ENCODE measurements at regions not wholly inside any gene's neighbourhood (a gene's known extent, or its start where the extent isn't known, plus 50 kb on each side); places are given as distances from the start of the nearest gene placed in this dataset.

DNA sequence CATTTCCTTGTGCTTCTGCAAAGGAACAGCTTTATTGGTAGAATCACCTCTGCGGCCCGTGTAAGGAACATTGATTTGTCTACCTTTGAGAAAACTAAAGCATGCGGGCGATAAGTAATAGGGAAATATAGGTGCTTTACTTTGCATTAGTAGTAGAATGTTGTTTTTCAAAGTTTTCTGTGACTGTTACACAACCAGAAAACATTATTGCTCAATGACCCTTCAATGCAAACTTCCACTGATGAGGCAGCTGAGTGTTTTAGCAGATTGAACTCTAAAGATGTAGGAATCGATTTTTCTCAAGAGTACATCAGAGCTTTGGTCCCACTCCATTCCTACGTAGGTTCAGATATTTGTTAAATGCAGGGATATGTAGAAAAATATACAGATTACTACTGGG lies 427.8 kb downstream of the DNAJB9 start:
- DNase-seq: no peak

DNA sequence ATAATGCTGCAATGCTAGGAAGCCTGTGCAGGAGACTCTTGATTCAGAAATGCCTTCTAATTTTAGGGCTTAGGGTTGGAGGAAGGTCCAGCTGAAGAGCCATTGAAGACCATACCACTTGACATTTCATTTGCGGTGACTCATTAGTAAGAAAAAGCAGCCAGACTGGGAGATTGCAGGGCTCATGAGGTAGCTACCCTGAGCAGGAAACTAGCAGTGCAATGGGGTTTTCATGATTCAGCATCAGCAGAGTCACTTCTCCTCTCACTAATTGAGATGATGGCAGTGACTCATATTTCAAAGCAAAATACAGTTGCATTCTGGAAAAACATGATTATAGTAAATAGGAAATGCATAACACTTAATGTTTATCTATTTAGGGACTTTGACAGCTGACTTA lies 434.1 kb downstream of the DNAJB9 start:
- DNase-seq: no peak

DNA sequence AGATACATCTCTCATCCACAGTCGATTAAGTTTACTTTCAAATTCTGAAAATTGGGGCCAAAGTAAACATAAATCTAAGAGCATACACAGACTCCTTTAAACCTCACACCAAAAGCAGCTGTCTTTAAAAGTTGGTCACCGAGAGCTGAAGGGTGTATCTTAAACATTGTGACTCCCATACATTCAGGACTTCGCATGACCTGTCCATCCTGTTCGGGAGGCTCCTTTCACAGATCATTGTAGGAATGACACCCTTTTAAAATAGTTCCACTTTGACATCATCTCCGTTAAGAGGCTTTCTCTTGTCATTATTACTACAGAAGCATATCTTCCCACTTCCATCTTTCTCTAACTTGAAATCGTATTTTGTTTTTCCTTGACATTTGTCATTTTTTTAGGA lies 440.0 kb downstream of the DNAJB9 start:
- no peak for DNase-seq

DNA sequence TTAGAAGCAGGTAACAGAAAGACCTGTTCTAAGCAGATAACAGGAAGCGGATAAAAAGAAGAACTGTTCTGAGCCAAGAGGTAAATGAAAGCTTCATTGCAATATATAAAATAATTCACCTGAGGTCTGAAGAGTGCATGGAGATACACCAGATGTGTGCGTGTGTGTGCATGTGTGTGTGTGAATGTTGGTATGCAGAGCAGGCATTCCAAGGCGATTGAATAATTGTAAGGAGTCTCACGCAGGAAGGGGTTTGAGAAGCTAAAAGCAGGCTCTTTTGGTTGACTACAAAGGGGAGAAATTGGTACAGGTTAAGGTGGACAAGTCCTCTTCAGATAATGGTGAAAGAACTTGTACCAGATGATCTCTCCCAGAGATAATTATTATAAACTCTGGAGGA lies 450.6 kb downstream of the DNAJB9 start:
- DNase-seq: no peak

DNA sequence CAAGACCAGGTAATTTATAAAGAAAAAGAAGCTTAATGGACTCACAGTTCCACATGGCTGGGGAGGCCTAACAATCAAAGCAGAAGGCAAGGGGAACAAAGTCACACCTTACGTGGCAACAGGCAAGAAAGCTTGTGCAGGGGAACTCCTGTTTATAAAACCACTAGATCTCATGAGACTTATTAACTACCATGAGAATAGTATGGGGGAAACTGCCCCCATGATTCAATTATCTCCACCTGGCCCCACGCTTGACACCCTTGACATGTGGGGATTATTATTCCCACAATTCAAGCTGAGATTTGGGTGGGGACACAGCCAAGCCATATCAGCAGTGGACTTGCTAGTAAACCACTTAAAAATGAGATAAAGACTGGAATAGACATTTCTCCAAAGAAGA lies 451.7 kb downstream of the DNAJB9 start:
- DNase-seq: no peak

DNA sequence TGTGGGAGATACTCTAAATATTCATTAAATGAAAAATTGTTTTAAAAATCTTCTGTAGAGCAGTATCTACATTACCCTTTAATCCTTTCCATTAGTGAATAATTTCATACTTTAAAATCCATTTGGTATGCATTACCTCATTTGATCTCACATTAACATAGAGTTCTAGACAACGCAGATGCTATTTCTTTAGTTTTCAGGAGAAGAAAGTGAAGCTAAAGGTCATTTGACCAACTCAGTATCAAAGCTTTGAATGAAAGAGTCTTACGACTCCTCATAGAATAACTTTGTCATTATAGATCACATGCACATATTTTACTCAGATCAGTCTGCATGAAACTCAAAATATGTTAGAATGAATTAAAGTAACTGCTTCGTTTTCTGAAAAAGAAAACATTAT lies 460.2 kb downstream of the DNAJB9 start:
- DNase-seq: no peak

DNA sequence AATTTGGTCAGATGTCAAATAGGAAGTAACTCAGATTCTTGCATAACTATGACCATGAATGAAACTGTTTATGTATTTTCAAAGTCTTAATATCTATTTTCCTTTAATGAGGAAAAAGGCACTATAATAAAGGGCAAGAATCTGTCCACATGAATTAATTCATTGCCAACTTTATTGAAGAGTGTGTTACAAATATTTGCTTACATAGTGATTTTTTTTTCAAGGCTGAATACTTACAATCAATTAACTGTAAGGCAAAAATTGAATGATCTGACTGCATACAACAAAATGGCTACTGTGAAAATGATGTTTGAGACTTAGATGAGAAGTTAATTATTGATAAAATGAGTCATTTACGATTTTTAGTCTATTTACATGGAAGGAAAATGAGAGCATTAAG lies 475.0 kb downstream of the DNAJB9 start:
- no peak for DNase-seq

DNA sequence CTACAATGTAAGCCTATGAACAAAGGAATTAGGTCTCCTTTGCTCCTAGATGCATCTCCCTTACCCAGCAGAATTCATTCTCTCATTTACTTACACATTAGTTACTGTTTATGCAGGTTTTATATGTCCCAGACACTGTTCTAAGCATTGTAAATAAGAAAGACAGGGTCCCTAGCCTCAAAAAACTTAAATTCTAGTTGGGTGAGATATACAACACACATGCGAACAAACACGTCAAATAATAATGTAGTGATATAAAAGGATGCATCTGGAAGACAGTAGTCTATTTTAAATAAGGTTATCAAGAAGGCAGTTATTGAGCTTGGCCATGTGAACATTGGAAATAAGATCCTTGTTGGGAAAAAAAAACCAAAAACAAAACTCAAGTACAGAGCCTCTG lies 479.7 kb downstream of the DNAJB9 start:
- DNase-seq: no peak

DNA sequence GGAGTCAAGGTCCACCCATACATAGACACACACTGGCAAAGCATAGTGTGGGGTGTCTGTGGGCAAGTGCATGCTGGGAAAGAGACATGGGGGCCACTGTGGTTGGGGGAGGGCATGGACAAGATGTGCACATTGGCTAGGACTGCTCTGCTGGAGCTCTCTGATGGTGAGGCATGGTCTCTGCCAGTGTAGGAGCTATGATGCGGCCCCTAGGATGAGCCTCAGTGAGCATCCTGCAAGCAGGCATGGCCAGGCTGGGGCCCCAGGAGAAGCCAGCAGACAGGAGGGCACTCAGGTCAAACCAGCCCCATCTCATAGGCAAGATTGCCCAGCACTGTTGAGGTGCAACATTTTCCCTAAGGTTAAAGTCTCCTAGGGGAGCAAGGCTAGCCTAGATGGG lies 489.4 kb downstream of the DNAJB9 start:
- DNase-seq: no peak

DNA sequence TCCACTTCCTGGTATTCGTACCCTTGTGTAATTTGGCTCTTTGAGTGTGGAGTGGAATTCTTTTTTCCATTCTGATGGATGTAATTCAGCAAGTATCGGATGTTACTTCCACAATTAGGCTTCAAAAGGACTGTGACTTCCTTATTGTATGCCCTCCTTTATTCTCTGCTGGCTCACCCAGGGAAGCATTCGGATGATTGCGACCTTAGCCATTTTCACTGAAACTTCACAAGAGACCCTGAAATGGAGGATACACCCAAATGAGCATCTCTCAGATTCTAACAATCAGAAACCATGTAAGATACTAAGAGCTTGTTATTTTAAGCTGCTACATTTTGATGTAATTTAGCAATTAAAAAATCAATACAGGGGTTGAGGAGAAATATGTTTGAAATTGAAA lies 493.1 kb downstream of the DNAJB9 start:
- DNase-seq: no peak

DNA sequence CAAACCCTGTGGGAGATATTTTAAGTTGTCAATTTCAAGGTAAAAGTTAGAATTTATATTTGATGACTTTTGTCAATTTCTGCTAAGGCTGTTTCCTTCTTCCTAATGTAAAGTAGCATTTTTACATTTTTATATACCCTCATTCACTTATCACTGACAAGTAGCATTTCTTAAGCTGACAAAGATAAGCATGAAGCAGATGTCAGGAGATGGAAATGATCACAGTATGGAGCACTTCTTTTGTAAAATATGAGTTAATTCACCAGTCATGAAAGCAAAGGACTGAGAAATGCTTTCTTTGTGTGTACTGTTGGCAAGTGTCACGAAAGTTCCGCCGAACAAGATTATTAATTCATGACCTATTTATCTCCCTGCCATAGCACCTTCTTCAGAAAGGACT lies 503.9 kb downstream of the DNAJB9 start:
- DNase-seq: no peak

DNA sequence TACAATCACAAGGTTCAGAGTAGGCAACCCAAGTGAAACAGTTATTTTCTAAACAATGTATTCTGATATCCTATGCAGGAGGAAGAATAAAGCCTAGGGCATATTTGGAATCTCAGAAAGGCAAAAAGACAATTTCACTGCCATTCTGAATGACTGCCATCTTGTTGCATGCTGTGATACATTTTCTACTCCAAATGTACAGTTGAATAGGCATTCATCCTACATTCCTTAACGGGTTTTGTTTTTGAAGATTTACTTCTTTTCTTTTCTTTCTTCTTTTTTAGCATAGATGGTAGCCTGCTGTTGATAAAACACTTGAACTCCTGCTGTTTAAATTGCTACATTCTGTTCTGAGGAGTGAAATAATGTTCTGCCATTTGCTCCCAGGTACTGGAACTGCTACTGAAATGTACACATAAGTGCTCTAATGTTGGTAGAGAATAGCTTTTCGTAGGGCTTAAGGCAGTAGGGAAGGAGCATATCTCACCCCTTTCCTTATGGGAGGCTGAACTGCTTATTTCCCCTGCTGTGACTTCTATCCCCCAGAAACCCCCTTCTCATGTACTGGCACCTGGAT lies 506.8 kb downstream of the DNAJB9 start:
- no peak for DNase-seq

DNA sequence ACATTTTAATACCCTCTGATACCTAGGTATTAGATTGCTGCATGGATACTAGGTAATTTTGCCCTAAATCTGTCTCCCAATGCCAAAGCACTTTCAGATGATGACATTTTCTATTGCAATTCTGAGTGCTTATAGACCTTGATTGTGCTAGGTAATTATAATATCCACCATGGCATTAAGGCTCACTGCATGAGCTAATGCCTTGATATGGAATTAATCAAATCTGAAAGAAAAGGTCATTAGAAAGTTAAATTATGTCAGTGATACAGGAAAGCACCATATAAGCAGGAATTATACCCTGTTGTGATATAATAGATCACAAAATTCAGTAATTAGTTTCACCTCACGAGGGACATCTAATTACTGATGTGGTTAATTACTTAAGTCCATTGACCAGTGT lies 521.4 kb downstream of the DNAJB9 start:
- DNase-seq: no peak

DNA sequence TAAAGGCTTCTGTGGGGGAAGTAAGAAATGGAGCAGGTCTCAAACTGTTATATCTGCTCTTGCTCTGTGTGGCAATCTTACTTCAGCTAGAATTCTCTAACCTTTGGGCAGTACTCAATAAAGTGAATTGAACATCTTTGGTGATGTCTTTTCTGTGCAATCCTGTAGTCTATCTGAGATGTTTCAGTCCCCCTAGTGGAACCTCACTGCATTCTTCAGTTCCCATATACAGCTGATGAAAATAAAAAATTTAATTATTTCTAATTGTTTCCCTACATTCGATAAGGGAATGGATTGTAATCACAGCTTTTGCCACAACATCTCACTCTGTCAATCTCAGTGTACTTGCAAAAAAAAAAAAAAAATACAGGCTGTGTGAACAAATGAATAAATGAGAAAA lies 522.6 kb downstream of the DNAJB9 start:
- no peak for DNase-seq

DNA sequence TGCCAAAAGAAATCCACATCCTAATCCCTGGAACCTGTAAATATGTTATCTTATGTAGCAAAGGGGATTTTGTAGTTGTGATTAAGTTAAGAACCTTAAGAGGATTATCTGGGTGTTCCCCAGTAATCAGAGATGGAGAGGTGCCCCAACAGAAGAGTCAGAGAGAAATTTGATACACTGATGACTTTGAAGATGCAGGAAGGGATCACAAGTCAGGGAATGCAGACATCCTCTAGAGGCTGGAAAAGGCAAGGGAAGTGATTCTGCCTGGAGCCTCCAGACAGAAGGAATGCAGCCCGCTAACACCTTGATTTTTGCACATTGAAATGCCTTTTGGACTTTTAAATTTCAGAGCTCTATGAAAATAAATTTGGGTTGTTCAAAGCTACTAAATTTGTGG lies 531.7 kb downstream of the DNAJB9 start:
- DNase-seq: no peak

DNA sequence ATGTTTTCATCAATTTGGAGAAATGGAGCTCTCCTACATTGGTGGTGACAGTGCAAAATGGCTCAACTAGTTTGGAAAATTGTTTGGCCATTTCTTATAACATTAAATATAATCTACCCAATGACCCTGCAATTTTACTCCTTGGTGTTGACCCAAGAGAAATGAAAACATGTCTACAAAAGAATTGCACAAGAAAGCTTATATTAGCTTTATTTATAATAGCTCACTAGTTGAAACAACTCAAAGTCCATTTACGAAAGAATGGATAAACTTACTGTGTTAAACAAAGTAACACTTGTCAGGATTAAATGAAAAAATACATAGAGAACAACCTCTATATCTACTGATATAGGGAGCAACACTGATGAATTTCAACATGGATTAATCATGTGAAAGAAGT lies 539.9 kb downstream of the DNAJB9 start:
- no peak for DNase-seq

DNA sequence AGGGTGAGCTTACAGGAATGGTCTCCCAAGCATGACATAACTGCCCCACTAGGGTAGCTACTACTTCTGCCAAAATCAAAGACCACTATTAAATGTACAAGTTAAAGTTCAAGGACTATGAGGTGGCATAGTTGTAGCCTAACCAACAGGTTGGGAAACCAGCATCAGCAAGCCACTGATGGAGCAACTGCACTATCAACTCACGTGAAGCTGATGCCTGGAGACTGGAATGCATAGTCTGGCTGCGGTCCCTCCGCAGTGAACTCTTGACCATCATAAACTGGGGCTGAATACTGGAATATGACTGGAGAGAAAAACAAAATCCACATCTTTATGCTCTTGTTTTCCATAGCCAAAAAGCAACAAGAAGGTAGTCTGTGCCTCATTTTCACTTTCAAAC lies 541.4 kb downstream of the DNAJB9 start:
- no peak for DNase-seq

DNA sequence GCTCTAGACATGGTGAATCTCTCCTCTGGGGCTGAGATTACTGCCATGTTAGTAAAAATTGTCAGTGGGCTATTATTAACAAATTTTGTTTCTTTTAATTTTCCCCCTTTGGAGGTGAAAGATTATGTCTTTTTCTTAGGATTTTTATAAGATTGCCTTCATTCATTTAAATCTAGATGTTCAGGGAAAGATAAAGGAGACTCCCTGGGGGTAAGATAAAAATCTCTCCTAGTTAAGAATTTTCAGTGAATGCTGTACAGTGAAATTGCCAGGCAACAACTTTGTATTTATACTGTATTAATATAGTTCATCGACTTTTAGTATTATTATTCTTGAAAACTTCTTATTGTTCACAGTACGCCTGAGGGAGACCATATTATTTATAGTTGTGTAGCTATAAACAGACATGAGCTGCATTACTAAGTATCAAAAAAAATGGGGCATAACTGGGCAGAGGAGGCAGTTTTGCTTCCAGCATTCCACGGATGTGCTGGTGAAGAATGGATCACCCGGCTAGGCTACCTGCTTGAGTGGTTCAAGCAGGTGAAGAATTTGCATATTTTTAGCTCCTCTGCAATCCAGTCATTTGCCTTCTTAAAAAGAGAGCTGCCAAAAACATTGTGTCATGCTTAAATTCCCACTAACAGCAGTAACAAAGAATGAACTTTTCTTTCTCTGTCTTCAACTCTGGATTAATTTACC lies 552.1 kb downstream of the DNAJB9 start:
- DNase-seq: no peak

DNA sequence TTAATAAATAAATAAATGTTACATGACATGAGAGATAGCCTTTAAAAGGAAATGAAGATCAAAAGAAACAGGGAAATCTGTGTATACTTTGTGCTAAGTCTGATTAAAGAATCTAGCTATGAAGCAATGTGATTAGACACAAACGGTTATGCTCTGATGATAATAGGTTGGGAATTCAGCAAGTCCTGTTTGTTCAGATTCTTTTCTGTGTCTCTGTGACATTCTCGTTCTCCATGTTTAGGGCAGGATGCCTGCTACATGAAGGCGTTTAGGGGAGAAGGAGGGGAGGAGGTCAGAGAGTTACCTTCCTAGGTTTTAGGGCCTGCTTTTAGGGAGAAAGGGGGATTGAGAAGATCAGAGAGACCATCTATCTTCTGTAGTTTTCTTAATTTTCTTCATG lies 555.3 kb downstream of the DNAJB9 start:
- no peak for DNase-seq

DNA sequence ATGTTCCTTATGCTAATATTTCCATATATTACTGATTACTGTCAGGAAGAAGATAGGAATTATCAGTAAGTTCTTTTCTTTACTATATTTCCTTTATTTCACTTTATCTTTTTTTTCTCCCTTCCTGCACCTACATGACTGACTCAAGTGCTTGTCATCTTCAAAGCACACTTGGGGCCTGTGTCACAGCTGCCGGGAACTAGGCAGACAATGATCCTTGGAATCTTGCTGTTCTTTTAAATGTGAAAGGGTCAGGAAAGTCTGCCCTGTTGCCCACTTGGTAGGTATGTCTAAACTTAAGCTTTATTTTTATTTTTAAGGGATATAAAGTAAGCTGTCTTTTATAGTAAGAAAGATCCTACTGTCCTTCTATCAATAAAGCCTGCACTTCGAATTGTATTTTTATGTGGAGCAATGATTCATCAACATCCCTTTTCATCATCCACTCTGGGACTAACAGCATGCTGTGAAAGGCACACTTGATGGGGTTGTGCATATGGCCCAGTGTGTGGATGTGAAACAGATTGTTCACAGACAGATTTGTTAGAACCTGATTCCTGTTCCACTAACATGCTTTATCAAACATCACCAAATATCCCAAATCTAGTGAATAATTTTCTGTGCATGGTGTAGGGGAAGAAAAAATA lies 556.9 kb downstream of the DNAJB9 start:
- DNase-seq: no peak

DNA sequence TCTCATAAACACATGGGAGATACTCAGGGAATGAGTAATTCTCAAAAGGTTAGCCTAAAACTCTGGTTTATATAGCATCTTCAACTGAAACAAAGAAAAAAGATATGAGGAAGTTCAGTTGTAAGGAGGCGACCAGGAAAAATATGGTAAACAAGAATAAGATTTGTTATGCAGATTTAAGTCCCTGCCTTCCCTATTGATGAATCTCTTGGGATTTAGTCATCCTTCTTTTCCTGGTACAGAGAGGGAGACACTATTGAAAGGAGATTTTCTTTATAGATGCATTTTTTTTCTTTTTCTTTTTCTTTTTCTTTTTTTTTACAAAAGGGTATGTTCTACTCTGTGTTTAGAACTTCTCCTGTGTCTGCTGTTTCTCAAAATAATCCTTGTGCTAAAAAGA lies 557.5 kb downstream of the DNAJB9 start:
- DNase-seq: no peak

DNA sequence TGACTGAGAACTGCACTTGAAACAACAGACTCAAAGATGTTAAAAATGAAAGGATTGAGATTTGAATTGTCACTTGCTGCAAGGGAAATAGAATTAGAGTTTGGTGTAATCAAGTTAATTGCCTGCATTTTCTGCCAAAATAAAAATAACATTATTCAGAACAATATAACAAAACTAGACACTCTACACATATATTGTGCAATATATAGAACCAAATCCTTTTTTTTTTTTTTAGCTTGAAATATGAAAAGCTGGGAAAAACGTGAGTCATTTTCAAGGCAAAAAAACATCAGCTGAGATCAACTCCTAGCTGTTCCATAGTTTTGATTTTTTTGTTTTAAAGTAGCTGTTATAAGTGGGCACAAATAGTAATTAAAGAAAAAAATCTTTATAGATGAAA lies 561.5 kb downstream of the DNAJB9 start:
- DNase-seq: no peak

DNA sequence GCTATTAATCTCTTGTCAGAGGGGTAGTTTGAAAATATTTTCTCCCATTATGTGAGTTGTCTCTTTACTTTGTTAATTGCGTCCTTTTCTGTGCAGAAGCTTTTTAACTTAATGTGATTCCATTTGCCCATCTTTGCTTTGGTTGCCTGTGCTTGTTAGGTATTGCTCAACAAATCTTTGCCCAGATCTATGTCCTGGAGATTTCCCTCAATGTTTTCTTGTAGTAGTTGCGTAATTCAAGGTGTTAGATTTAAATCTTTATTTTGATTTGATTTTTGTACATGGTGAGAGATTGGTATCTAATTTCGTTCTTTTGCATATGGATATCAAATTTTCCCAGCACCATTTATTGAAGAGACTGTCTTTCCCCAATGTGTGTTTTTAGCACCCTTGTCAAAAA lies 567.2 kb downstream of the DNAJB9 start:
- no peak for DNase-seq

DNA sequence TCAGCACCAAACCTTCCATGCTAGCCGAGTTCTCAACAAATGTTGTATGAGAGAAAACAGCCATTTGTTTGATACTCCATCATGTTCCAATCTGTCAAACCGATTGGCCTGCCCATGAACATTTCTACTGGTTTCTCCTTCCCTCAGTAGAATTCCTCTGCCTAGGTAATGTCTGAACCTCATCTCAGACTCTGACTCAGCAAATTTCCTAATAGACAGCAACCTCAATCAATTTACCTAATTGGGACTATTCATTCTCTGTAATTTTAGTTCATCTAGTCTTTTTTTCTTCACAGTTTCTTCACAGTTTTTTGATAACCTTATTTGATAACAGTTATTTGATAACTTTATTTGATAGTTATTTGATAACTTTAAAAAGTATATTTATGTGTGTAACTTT lies 585.1 kb downstream of the DNAJB9 start:
- DNase-seq: no peak

DNA sequence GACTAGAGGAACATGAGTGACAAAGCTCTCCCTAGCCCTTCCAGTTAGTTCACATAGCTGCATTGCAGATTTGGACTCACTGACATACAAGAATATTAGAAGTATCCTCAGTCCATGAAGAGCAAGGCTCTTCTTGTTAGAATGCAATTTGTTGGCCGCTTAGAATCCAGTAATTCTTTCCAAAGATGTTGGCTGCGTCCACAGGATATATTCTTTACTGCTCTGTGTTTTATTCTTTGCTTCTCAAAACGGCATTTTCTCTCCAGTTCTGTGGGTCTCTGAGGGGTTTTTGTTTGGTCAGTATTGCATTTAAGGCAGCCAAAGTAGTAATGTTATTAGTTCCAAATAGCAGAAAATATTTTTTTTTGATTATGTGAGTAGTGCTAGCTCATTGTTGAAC lies 588.6 kb downstream of the DNAJB9 start:
- DNase-seq: no peak
